MM.1S (cell line): ENCODE measurements at regions not wholly inside any gene's neighbourhood (a gene's known extent, or its start where the extent isn't known, plus 50 kb on each side); places are given as distances from the start of the nearest gene placed in this dataset.

Experiments used
- DNase-seq: peaks from one replicate; pipeline ENCODE4 v3.0.0-alpha.2; 2015
- H2AFZ ChIP-seq: fragments of 300-600 bp; sonication (generic); 2 replicates; pipeline ENCODE4 v1.6.0; 2016; ENCODE audit warnings: antibody characterized with exemption, low read length
- H3F3A ChIP-seq: fragments of 300-600 bp; sonication (generic); 2 replicates; pipeline ENCODE4 v1.6.1; 2016; ENCODE audit warnings: mild to moderate bottlenecking, antibody characterized with exemption, low read length, moderate library complexity, mixed read lengths; ENCODE audit not compliant: insufficient read depth
- H3K27ac ChIP-seq: fragments of 300-600 bp; sonication (generic); 2 replicates; pipeline ENCODE4 v1.5.1; 2016; ENCODE audit warnings: mild to moderate bottlenecking, low read length
- H3K27me3 ChIP-seq: fragments of 300-600 bp; sonication (generic); replicated peaks from 2 replicates; pipeline ENCODE4 v1.6.0; 2016; ENCODE audit warnings: low read length; ENCODE audit not compliant: insufficient read depth
- H3K36me3 ChIP-seq: fragments of 300-600 bp; sonication (generic); replicated peaks from 2 replicates; pipeline ENCODE4 v1.6.1; 2016; ENCODE audit warnings: mild to moderate bottlenecking, low read length, mixed read lengths; ENCODE audit not compliant: insufficient read depth
- H3K4me1 ChIP-seq: fragments of 300-600 bp; sonication (generic); 2 replicates; pipeline ENCODE4 v1.6.1; 2016; ENCODE audit warnings: low read length, mixed read lengths
- H3K4me2 ChIP-seq: fragments of 300-600 bp; sonication (generic); 2 replicates; pipeline ENCODE4 v1.6.0; 2016; ENCODE audit warnings: low read depth, low read length
- H3K4me3 ChIP-seq: fragments of 300-600 bp; sonication (generic); 2 replicates; pipeline ENCODE4 v1.5.1; 2016; ENCODE audit warnings: low read length, mixed read lengths
- H3K79me2 ChIP-seq: fragments of 300-600 bp; sonication (generic); 2 replicates; pipeline ENCODE4 v1.6.1; 2016; ENCODE audit warnings: mixed run types, low read length, mixed read lengths
- H3K9ac ChIP-seq: fragments of 300-600 bp; sonication (generic); 2 replicates; pipeline ENCODE4 v1.6.1; 2016; ENCODE audit warnings: low read length, mixed read lengths
- H3K9me2 ChIP-seq: fragments of 300-600 bp; sonication (generic); replicated peaks from 2 replicates; pipeline ENCODE4 v1.6.1; 2016; ENCODE audit warnings: mild to moderate bottlenecking, low read length, mixed read lengths; ENCODE audit not compliant: insufficient read depth
- H3K9me3 ChIP-seq: fragments of 300-600 bp; sonication (generic); replicated peaks from 2 replicates; pipeline ENCODE4 v1.6.1; 2016; ENCODE audit warnings: mild to moderate bottlenecking, low read length, mixed read lengths; ENCODE audit not compliant: insufficient read depth
- H4K20me1 ChIP-seq: fragments of 300-600 bp; sonication (generic); 2 replicates; pipeline ENCODE4 v1.6.1; 2016; ENCODE audit warnings: mild to moderate bottlenecking, low read length, moderate library complexity, mixed read lengths; ENCODE audit not compliant: insufficient read depth
- EZH2 ChIP-seq: fragments of 300-600 bp; sonication (generic); optimal IDR thresholded peaks from 2 replicates; pipeline ENCODE3; 2017; ENCODE audit warnings: low read depth, mild to moderate bottlenecking, antibody characterized with exemption, low read length, mixed read lengths
- EZH2phosphoT487 ChIP-seq: fragments of 300-600 bp; sonication (generic); IDR thresholded peaks from 2 replicates; pipeline ENCODE4 v1.6.1; 2018; ENCODE audit warnings: antibody characterized with exemption, low read length
- TF ChIP-seq, protein P1 (sequence below): fragments of 300-600 bp; sonication (generic); IDR thresholded peaks from 2 replicates; pipeline ENCODE4 v1.5.1; 2016; ENCODE audit warnings: antibody characterized with exemption, low read length, mixed read lengths

DNA sequence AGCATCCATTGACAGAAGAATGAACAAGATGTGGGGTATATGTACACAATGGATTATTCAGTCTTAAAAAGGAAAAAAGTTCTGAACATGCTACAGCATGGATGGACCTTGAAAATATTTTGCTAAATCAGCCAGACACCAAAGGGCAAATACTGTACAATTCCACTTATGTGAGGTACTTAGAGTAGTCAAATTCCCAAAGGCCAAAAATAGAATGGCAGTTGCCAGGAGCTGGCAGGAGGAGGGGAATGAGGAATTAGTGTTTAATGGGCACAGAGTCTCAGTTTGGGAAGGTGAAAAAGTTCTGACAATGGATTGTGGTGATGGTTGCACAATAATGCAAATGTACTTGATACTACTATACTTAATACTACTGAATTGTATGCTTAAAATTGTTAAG lies 193.2 kb downstream of the MBD2 start:
- Histone ChIP-seq H3K9me3 (no peaks in the 10 kb centered on the region), H2AFZ (no peak overlapping the region), H3K27ac (no peak overlapping the region), H3F3A (no peaks in the 10 kb centered on the region), H3K9me2 (no peaks in the 10 kb centered on the region), H3K4me3 (no peak overlapping the region), H3K9ac (no peak overlapping the region), H3K27me3 (no peaks in the 10 kb centered on the region), H4K20me1 (no peaks in the 10 kb centered on the region), H3K4me2 (no peak overlapping the region), H3K79me2 (no peaks in the 10 kb centered on the region), H3K4me1 (no peaks in the 10 kb centered on the region), H3K36me3 (no peaks in the 10 kb centered on the region)
- TF ChIP-seq EZH2phosphoT487 (no peak), EZH2 (no peak)
- TF ChIP-seq, protein P1, sequence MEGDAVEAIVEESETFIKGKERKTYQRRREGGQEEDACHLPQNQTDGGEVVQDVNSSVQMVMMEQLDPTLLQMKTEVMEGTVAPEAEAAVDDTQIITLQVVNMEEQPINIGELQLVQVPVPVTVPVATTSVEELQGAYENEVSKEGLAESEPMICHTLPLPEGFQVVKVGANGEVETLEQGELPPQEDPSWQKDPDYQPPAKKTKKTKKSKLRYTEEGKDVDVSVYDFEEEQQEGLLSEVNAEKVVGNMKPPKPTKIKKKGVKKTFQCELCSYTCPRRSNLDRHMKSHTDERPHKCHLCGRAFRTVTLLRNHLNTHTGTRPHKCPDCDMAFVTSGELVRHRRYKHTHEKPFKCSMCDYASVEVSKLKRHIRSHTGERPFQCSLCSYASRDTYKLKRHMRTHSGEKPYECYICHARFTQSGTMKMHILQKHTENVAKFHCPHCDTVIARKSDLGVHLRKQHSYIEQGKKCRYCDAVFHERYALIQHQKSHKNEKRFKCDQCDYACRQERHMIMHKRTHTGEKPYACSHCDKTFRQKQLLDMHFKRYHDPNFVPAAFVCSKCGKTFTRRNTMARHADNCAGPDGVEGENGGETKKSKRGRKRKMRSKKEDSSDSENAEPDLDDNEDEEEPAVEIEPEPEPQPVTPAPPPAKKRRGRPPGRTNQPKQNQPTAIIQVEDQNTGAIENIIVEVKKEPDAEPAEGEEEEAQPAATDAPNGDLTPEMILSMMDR: no peak
- DNase-seq: no peak

- H3K4me1 ChIP-seq: no peaks in the 10 kb centered on the region
- no peaks in the 10 kb centered on the region for H3K9me3 ChIP-seq
- TF ChIP-seq, protein P1: no peak
- no peak for TF ChIP-seq EZH2
- no peak for TF ChIP-seq EZH2phosphoT487
- H2AFZ ChIP-seq: no peak overlapping the region
- no peaks in the 10 kb centered on the region for H3F3A ChIP-seq
- H3K27me3 ChIP-seq: no peaks in the 10 kb centered on the region
- H3K9me2 ChIP-seq: no peaks in the 10 kb centered on the region
- no peak overlapping the region for H3K4me2 ChIP-seq
- H3K9ac ChIP-seq: no peak overlapping the region
- H3K79me2 ChIP-seq: no peaks in the 10 kb centered on the region
- no peaks in the 10 kb centered on the region for H3K36me3 ChIP-seq
- no peak overlapping the region for H3K4me3 ChIP-seq
- no peak for DNase-seq
- H3K27ac ChIP-seq: no peak overlapping the region
- no peaks in the 10 kb centered on the region for H4K20me1 ChIP-seq
Observed at GRCh38 chr18:54030434-54030833, 194.0 kb downstream of the MBD2 start.

DNA sequence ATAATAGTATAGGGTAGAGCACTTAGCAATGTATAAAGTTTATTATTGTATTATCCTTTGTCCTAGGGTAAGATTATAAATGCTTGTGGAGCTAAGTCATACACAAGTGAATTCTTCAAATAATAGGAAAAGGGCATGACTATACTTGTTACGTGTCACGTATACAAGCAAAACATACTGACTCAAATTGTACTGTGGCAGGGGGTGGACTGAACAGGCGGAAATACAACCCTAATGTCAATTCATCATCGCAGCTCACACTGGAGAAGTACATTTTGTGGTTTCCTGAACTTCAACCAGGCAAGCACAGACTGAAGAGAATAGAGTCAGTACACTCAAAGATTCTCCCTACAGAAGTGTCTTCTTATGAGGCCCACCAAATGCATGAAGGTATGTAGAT lies 201.0 kb downstream of the MBD2 start:
- H3K9me3 ChIP-seq: no peaks in the 10 kb centered on the region
- no peak overlapping the region for H3K9ac ChIP-seq
- H3F3A ChIP-seq: no peaks in the 10 kb centered on the region
- no peaks in the 10 kb centered on the region for H3K9me2 ChIP-seq
- H2AFZ ChIP-seq: no peak overlapping the region
- no peak overlapping the region for H3K27ac ChIP-seq
- H4K20me1 ChIP-seq: no peaks in the 10 kb centered on the region
- H3K4me1 ChIP-seq: peaks cover 8% of the 10 kb centered on the region
- TF ChIP-seq, protein P1: no peak
- TF ChIP-seq EZH2 (no peak), EZH2phosphoT487 (no peak)
- H3K36me3 ChIP-seq: no peaks in the 10 kb centered on the region
- no peak for DNase-seq
- H3K79me2 ChIP-seq: no peaks in the 10 kb centered on the region
- no peak overlapping the region for H3K4me3 ChIP-seq
- no peak overlapping the region for H3K4me2 ChIP-seq
- no peaks in the 10 kb centered on the region for H3K27me3 ChIP-seq

DNA sequence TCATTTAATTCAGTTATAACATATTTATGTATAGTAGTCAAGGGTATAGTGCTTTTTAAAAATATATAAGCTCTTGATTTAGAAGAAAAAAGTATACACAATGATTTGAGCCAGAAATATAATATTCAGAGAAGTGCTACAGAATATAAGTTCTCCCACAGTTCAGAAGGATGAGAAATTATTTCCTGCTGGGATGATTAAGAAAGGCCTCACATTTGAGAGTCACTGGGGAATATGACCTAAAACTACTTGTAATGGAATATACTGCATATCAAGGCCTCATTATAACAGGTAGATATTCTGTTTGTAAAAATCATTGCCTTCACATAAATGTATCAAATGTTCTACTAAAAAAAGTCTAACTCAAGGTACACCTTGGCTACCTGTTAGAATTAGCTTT lies 203.5 kb downstream of the MBD2 start:
- peaks cover 8% of the 10 kb centered on the region for H3K4me1 ChIP-seq
- no peak overlapping the region for H3K9ac ChIP-seq
- no peaks in the 10 kb centered on the region for H3K9me2 ChIP-seq
- H3K9me3 ChIP-seq: no peaks in the 10 kb centered on the region
- no peak overlapping the region for H3K4me2 ChIP-seq
- TF ChIP-seq, protein P1: no peak
- no peak for TF ChIP-seq EZH2
- TF ChIP-seq EZH2phosphoT487: no peak
- no peak overlapping the region for H2AFZ ChIP-seq
- no peaks in the 10 kb centered on the region for H3K27me3 ChIP-seq
- H3K4me3 ChIP-seq: no peak overlapping the region
- H3K36me3 ChIP-seq: no peaks in the 10 kb centered on the region
- no peaks in the 10 kb centered on the region for H3K79me2 ChIP-seq
- no peaks in the 10 kb centered on the region for H4K20me1 ChIP-seq
- no peaks in the 10 kb centered on the region for H3F3A ChIP-seq
- no peak for DNase-seq
- H3K27ac ChIP-seq: no peak overlapping the region
